Omental fat pad (tissue), 3 donors: ENCODE measurements at regions not wholly inside any gene's neighbourhood (a gene's known extent, or its start where the extent isn't known, plus 50 kb on each side); places are given as distances from the start of the nearest gene placed in this dataset.

Source experiments
- ATAC-seq: fragments of 150-250 bp; one replicate; pipeline ENCODE4 v1.9.1; 2016; ENCODE audit warnings: mild to moderate bottlenecking, moderate library complexity; ENCODE audit not compliant: low FRiP score
- DNase-seq: peaks from one replicate; pipeline ENCODE4 v3.0.0-alpha.2; 2019; ENCODE audit warnings: low spot score
- TF ChIP-seq, protein P1 (sequence below), 3 donors: fragments of 450-650 bp; IDR thresholded peaks; one replicate each; pipeline ENCODE4 v1.5.1; 2016 to 2017; ENCODE audit warnings: antibody characterized with exemption in 3 of 3, mild to moderate bottlenecking in 3 of 3, moderate library complexity in 2 of 3

DNA sequence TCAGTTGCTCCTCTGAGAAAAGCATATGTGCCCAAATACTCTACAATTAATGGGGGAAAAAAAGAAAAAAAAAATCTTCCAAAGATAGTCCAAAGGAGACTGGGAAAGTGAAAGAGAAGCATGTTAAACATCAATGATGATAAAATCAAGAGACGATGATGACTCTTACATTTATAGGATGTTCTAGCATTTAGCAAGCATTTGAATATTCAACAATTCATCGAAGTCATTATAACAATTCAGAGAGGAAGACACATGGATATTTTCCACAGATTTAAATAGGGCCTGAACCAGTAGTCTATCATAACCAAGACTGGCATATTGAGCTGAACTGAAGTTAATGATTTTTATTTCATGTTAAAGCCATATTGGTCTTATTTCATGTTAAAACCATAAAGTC, 528.4 kb downstream of the INHBA start:
- TF ChIP-seq, protein P1, sequence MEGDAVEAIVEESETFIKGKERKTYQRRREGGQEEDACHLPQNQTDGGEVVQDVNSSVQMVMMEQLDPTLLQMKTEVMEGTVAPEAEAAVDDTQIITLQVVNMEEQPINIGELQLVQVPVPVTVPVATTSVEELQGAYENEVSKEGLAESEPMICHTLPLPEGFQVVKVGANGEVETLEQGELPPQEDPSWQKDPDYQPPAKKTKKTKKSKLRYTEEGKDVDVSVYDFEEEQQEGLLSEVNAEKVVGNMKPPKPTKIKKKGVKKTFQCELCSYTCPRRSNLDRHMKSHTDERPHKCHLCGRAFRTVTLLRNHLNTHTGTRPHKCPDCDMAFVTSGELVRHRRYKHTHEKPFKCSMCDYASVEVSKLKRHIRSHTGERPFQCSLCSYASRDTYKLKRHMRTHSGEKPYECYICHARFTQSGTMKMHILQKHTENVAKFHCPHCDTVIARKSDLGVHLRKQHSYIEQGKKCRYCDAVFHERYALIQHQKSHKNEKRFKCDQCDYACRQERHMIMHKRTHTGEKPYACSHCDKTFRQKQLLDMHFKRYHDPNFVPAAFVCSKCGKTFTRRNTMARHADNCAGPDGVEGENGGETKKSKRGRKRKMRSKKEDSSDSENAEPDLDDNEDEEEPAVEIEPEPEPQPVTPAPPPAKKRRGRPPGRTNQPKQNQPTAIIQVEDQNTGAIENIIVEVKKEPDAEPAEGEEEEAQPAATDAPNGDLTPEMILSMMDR (IDR thresholded peaks at IDR 0.05) = no peak

DNA sequence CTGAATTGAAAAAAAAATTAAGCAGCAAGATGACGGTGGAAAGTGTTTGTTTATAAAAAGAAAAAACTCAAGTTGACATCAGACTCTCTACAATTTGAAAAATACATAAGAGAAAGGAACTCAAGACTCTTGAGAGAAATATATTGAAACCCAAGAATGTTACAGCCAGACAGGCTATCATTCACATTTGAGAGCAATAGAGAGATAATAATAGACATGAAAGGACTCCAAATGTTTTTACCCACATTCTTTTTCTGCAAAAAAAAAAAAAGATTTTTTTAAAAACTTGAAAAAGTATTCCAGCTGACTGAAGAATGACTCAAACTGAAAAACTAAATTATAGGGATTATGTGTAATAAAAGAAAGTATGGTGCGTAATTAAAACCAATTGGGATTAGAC, 532.4 kb downstream of the INHBA start:
- TF ChIP-seq, protein P1 (IDR thresholded peaks at IDR 0.05) = no peak
- ATAC-seq = no peak
- DNase-seq = no peak

More for the DNA sequence above, 528.4 kb downstream of the INHBA start:
- ATAC-seq (no peak), DNase-seq (no peak)

DNA sequence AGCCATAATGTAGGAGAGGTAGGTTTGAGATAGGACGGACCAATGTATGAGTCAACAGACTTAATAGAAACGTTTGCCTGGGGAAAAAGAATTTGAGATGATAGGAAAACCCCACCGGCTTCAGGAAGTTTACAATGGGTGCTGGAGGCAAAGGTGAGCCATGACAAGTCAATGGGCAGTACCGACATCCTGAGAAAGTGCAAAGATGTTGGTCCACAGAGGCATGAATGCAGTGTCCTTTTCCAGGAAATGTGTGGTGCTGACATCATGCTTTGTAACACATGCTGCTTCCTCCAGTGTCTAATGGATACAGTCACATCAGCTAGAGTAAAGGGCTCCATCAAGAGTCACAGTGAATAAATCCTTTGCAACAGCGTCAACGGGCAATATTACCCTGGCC, 533.6 kb downstream of the INHBA start:
- TF ChIP-seq, protein P1 (IDR thresholded peaks at IDR 0.05) = no peak
- no peak for DNase-seq
- ATAC-seq = no peak

DNA sequence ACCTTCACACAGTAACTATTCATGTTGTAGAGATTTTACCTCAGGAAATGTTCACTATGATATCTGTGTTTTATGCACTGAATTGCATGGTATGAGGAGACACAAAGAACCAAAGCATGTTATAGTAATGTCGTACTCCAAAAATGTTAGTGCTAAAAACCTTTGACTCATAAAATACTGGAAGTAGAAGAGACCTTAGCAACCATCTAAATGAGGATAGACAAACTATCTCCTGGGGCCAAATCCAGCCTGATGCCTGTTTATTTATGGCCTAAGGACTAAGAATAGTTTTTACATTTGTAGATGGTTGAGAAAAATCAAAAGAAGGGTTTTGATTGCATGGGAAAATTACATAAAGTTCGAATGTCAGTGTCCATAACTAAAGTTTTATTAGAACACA, 535.1 kb downstream of the INHBA start:
- ATAC-seq (no peak), DNase-seq (no peak)
- TF ChIP-seq, protein P1 (IDR thresholded peaks at IDR 0.05) = no peak

DNA sequence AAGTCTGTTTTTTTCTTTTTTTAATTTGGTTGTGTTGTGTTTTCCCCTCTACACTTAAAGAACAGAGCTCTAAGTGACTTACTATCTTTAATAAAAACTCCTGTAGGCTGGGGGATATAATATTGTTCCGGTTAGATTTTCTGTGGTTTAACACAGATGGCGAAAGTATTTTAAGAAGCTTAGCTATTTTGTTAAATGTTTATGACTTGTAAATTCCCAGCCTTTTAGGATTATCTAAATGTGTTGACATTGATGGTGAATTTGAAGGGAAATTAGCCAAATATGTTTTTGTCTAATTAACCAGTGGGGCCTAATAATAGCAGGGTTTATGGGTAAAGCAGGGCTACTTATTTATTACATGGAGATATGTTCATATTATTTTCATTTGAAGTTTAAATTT, 538.5 kb downstream of the INHBA start:
- DNase-seq (no peak), ATAC-seq (no peak)
- TF ChIP-seq, protein P1 (IDR thresholded peaks at IDR 0.05) = no peak

DNA sequence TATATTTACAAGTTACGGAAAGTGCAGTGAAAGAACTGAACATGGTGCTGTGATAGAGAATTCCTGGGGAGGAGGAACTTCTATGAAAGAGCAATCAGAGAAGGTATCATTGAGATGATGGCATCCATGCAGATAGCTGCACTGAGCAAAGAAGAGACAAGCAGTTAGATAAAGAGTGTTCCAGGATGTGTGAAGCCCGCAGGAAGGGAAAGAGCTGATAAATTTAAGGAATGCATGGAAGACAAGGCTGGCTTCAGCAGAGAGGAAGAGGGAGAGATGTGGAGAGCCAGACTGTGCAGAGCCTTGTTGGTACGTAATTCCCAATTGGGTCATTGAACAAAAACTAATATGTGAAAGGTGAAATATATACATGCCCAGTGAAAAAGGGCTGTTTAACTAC, 538.9 kb downstream of the INHBA start:
- DNase-seq (no peak), ATAC-seq (no peak)
- TF ChIP-seq, protein P1 (IDR thresholded peaks at IDR 0.05) = no peak

DNA sequence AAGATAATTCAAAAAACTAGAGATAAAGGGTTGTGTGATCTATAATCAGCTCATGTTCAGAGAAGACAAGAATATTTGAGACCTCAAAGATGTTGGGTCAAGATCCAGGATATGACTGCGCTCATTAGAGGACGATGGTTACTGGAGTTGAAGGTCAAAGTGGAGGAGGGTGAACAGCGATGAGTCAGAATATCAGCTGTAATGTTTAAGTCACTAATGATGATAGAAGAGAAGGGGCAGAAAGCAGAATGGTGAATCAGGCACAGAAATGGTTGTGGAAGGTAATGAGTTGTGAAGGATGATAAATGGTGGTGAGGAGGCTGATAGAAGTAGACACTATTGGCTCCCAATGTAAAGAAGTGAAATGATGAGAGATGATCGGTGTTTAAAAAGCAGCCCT, 540.3 kb downstream of the INHBA start:
- DNase-seq (no peak), ATAC-seq (no peak)
- TF ChIP-seq, protein P1 (IDR thresholded peaks at IDR 0.05) = no peak
